Uterus (tissue), 2 donors: ENCODE measurements at regions not wholly inside any gene's neighbourhood (a gene's known extent, or its start where the extent isn't known, plus 50 kb on each side); places are given as distances from the start of the nearest gene placed in this dataset.

ENCODE experiments used
- CTCF ChIP-seq, 4 experiments: fragments of 200-600 bp in 2 of 4; fragments of 450-650 bp in 2 of 4; sonication (generic) in 2 of 4; IDR thresholded peaks; one replicate each; pipeline ENCODE4 v1.5.1; 2016 to 2019; ENCODE audit warnings: antibody characterized with exemption in 4 of 4, mild to moderate bottlenecking in 2 of 4, moderate library complexity in 1 of 4
- POLR2A ChIP-seq, 2 donors: fragments of 450-650 bp; IDR thresholded peaks; one replicate each; pipeline ENCODE4 v1.6.1; 2016; ENCODE audit warnings: antibody characterized with exemption in 2 of 2, mild to moderate bottlenecking in 1 of 2, moderate library complexity in 1 of 2

- TF ChIP-seq CTCF (IDR thresholded peaks at IDR 0.05) (no peak), POLR2A (IDR thresholded peaks at IDR 0.05) (no peak)
Observed at GRCh38 chr12:67018105-67018504, 251.1 kb upstream of the CAND1 start.
